H1 (cell line): ENCODE measurements at regions not wholly inside any gene's neighbourhood (a gene's known extent, or its start where the extent isn't known, plus 50 kb on each side); places are given as distances from the start of the nearest gene placed in this dataset.

Source experiments
- E2F6 ChIP-seq: IDR thresholded peaks from 2 replicates; pipeline ENCODE4 v1.6.1; 2012; ENCODE audit warnings: inconsistent platforms
- SUZ12 ChIP-seq: fragments of 200-600 bp; sonication (generic); IDR thresholded peaks from 2 replicates; pipeline ENCODE4 v1.6.1; 2012; ENCODE audit warnings: mild to moderate bottlenecking, inconsistent platforms, low read length, moderate library complexity, mixed read lengths

DNA sequence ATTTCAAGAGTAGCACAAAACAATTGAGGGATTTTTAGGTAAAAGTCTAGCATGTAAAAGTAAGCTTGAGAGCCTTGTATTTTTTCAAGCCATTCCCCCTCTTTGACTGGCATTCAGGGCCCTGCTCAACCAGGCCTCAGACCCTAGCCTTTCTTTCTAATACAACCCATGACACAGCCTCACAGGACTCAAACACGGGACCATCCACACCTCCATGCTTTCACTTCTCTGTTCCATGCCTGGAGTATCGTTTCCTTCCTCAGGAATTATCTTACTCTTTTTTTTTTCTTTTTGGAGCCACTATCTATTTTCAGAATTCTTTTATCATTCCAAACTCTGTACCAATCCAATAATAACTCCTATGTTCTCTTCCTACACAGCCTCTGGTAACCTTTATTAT, 560.2 kb upstream of the CLINT1 start (continued):
- TF ChIP-seq E2F6 (no peak), SUZ12 (no peak)
- TF ChIP-seq, all 59 proteins: peak for 0
